ENCODE measurements at regions not wholly inside any gene's neighbourhood (a gene's known extent, or its start where the extent isn't known, plus 50 kb on each side); places are given as distances from the start of the nearest gene placed in this dataset.

DNA sequence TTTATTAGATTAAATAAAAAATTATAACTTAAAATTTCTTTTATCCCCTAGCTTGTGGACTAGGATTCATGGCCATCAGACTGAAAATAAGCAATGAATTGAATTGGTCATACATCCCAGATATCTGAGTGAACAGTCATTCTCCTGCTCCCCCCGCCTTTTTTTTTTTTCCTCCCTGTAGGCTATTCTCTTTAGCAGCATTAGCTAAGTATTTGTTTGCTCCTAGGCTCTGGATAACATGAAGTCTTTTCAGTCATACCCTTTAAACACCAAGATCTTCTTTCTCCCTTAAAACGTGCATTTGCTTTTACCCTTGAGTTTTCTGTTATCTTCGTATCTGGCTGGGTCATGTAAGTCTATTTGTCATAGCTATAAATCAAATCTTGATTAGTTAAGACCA, 866.7 kb upstream of the SPRY2 start:
- TF ChIP-seq CTCF (IDR thresholded peaks at IDR 0.05): no peak
- TF ChIP-seq EP300 (IDR thresholded peaks at IDR 0.05): no peak
- TF ChIP-seq POLR2AphosphoS5 (IDR thresholded peaks at IDR 0.05): no peak
- TF ChIP-seq POLR2A (IDR thresholded peaks at IDR 0.05): no peak
- Histone ChIP-seq H3K4me3 (no peak overlapping the region), H3K27ac (no peak overlapping the region), H3K36me3 (no peaks in the 10 kb centered on the region), H3K4me1 (no peaks in the 10 kb centered on the region), H3K9me3 (no peaks in the 10 kb centered on the region), H3K27me3 (no peaks in the 10 kb centered on the region)
- no peak for DNase-seq
- 68 to 72% methylated on average over 3 of the region's 3 CpGs for WGBS, 2 donors
- intact Hi-C loops (cut with DNase I): no loop called here

DNA sequence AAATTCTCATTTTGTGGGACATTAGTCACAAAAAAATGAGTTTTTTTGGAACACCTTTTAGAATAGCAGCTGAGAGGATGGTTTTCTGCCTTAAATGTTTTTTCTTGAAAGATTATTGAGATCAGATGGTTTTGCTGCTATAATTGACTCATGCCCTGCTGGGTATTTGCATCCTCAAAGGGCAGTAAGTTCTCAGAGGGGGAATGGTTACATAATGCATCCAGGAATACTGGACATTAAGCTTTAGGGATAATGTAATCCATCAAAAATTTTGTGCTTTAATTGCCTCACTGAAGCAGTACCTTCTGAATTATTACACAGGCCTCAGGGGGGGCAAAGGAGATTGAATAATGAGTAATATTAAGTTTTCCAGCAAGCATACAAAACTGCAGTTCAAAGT, 866.3 kb upstream of the SPRY2 start:
- intact Hi-C loops (cut with DNase I): no loop called here
- no peak for DNase-seq
- H3K27ac ChIP-seq: no peak overlapping the region
- no peak overlapping the region for H3K4me3 ChIP-seq
- no peak for TF ChIP-seq POLR2AphosphoS5 (IDR thresholded peaks at IDR 0.05)
- TF ChIP-seq CTCF (IDR thresholded peaks at IDR 0.05): no peak
- no peak for TF ChIP-seq EP300 (IDR thresholded peaks at IDR 0.05)
- TF ChIP-seq POLR2A (IDR thresholded peaks at IDR 0.05): no peak
- H3K9me3 ChIP-seq: no peaks in the 10 kb centered on the region
- H3K4me1 ChIP-seq: no peaks in the 10 kb centered on the region
- H3K36me3 ChIP-seq: no peaks in the 10 kb centered on the region
- no peaks in the 10 kb centered on the region for H3K27me3 ChIP-seq

GRCh38 chr13:81203783-81204182, 862.9 kb upstream of the SPRY2 start:
- Histone ChIP-seq H3K9me3 (no peaks in the 10 kb centered on the region), H3K27ac (no peak overlapping the region), H3K4me3 (no peak overlapping the region), H3K4me1 (no peaks in the 10 kb centered on the region), H3K36me3 (no peaks in the 10 kb centered on the region), H3K27me3 (no peaks in the 10 kb centered on the region)
- DNase-seq: no peak
- 85 to 90% methylated on average over 1 of the region's 1 CpG for WGBS, 2 donors
- TF ChIP-seq EP300 (IDR thresholded peaks at IDR 0.05) (no peak), CTCF (IDR thresholded peaks at IDR 0.05) (no peak), POLR2A (IDR thresholded peaks at IDR 0.05) (no peak), POLR2AphosphoS5 (IDR thresholded peaks at IDR 0.05) (no peak)
- intact Hi-C loops (cut with DNase I): no loop called here

GRCh38 chr13:81199956-81200355, 859.0 kb upstream of the SPRY2 start:
- Histone ChIP-seq H3K27ac (no peak overlapping the region), H3K36me3 (no peaks in the 10 kb centered on the region), H3K4me1 (no peaks in the 10 kb centered on the region), H3K27me3 (no peaks in the 10 kb centered on the region), H3K4me3 (no peak overlapping the region), H3K9me3 (peaks cover 0 to 3% (median 0%) of the 10 kb centered on the region in 4 donors)
- TF ChIP-seq POLR2A (IDR thresholded peaks at IDR 0.05) (no peak), EP300 (IDR thresholded peaks at IDR 0.05) (no peak)
- WGBS, 2 donors: 62 to 75% methylated on average over 4 of the region's 4 CpGs
- intact Hi-C loops (cut with DNase I): no loop called here
- no peak for DNase-seq

- Histone ChIP-seq H3K4me3 (no peak overlapping the region), H3K36me3 (no peaks in the 10 kb centered on the region), H3K27me3 (no peaks in the 10 kb centered on the region), H3K9me3 (peaks cover 0 to 3% (median 0%) of the 10 kb centered on the region in 4 donors), H3K4me1 (no peaks in the 10 kb centered on the region), H3K27ac (no peak overlapping the region)
- DNase-seq: no peak
- TF ChIP-seq POLR2A (IDR thresholded peaks at IDR 0.05) (no peak), CTCF (IDR thresholded peaks at IDR 0.05) (no peak), EP300 (IDR thresholded peaks at IDR 0.05) (no peak), POLR2AphosphoS5 (IDR thresholded peaks at IDR 0.05) (no peak)
- whole genome bisulfite sequencing, 2 donors: 16 to 59% methylated on average over 3 of the region's 3 CpGs
- intact Hi-C loops (cut with DNase I): no loop called here
Observed at GRCh38 chr13:81197966-81198365, 857.0 kb upstream of the SPRY2 start.

Data from sigmoid colon (tissue), 6 donors.